Breast epithelium (tissue), 4 donors: ENCODE measurements at regions not wholly inside any gene's neighbourhood (a gene's known extent, or its start where the extent isn't known, plus 50 kb on each side); places are given as distances from the start of the nearest gene placed in this dataset.

Source experiments
- DNase-seq, 2 donors: peaks; one replicate each; pipeline ENCODE4 v3.0.0-alpha.2; 2019; ENCODE audit warnings: low spot score in 2 of 2
- H3K27ac ChIP-seq, 2 donors: fragments of 200-600 bp; sonication (generic) in 1 of 2; one replicate each; pipeline ENCODE4 v1.5.1; 2016 to 2019; ENCODE audit warnings: mild to moderate bottlenecking in 1 of 2
- H3K27me3 ChIP-seq, 2 donors: fragments of 200-600 bp; sonication (generic) in 1 of 2; one replicate each; pipeline versions ENCODE4 v1.5.1 to v1.6.0; 2017 to 2019; ENCODE audit warnings: control low read depth in 1 of 2, mild to moderate bottlenecking in 1 of 2
- H3K36me3 ChIP-seq: fragments of 200-600 bp; one replicate; pipeline ENCODE4 v1.5.1; 2019
- H3K4me1 ChIP-seq, 2 donors: fragments of 200-600 bp; sonication (generic); one replicate each; pipeline ENCODE4 v1.5.1; 2016 to 2019; ENCODE audit warnings: control low read depth in 1 of 2
- H3K4me3 ChIP-seq, 3 donors: fragments of 200-600 bp; sonication (generic); 1 replicate in 2 of 3; 2 replicates in 1 of 3; pipeline ENCODE4 v1.5.1; 2016 to 2019; ENCODE audit warnings: mild to moderate bottlenecking in 3 of 3, moderate library complexity in 2 of 3
- H3K9me3 ChIP-seq, 2 donors: fragments of 200-600 bp; sonication (generic) in 1 of 2; one replicate each; pipeline ENCODE4 v1.5.1; 2016 to 2019; ENCODE audit warnings: control low read depth in 1 of 2
- POLR2A ChIP-seq: fragments of 450-650 bp; IDR thresholded peaks from one replicate; pipeline ENCODE4 v1.6.1; 2016; ENCODE audit warnings: antibody characterized with exemption, mild to moderate bottlenecking, moderate library complexity
- POLR2AphosphoS5 ChIP-seq, 3 donors: sonication (generic); formaldehyde crosslinking; IDR thresholded peaks; one replicate each; pipeline ENCODE4 v1.6.1; 2017; ENCODE audit warnings: antibody characterized with exemption in 3 of 3
- intact Hi-C: fragments of 100-400 bp; cut with DNase I; formaldehyde crosslinking; loops from one replicate; pipeline ENCODE4 v1.15.1; 2023; ENCODE audit warnings: low total_unique reads
- TF ChIP-seq, protein P1 (sequence below), 3 donors: fragments of 450-650 bp; IDR thresholded peaks; one replicate each; pipeline ENCODE4 v1.5.1; 2016 to 2017; ENCODE audit warnings: antibody characterized with exemption in 3 of 3, mild to moderate bottlenecking in 3 of 3, moderate library complexity in 3 of 3

DNA sequence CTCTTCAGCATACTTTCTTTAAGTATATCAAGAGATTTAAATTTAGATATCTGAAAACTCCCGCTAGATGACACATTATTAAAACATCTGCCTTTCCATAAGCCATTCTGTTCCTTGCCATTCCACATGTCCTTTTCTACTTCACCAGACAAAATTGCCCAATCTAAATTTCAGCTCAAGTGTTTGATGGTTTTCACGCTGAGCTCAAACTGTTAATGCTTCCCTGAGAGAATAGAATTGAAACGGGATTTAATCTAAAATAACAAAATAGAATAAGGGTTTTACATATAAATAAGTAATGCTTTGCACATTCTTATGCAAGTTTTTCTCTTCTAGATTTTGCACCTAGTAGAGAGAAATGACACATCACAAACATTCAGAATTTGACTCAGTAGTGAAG lies 764.5 kb upstream of the TENM3 start:
- intact Hi-C loops = no loop called here
- DNase-seq = no peak
- no peaks in the 10 kb centered on the region for H3K9me3 ChIP-seq
- H3K27me3 ChIP-seq = no peaks in the 10 kb centered on the region
- no peak overlapping the region for H3K27ac ChIP-seq
- H3K36me3 ChIP-seq = no peaks in the 10 kb centered on the region
- no peak overlapping the region for H3K4me3 ChIP-seq
- no peaks in the 10 kb centered on the region for H3K4me1 ChIP-seq
- TF ChIP-seq, protein P1, sequence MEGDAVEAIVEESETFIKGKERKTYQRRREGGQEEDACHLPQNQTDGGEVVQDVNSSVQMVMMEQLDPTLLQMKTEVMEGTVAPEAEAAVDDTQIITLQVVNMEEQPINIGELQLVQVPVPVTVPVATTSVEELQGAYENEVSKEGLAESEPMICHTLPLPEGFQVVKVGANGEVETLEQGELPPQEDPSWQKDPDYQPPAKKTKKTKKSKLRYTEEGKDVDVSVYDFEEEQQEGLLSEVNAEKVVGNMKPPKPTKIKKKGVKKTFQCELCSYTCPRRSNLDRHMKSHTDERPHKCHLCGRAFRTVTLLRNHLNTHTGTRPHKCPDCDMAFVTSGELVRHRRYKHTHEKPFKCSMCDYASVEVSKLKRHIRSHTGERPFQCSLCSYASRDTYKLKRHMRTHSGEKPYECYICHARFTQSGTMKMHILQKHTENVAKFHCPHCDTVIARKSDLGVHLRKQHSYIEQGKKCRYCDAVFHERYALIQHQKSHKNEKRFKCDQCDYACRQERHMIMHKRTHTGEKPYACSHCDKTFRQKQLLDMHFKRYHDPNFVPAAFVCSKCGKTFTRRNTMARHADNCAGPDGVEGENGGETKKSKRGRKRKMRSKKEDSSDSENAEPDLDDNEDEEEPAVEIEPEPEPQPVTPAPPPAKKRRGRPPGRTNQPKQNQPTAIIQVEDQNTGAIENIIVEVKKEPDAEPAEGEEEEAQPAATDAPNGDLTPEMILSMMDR (IDR thresholded peaks at IDR 0.05) = no peak
- TF ChIP-seq POLR2A (no peak), POLR2AphosphoS5 (IDR thresholded peaks at IDR 0.05) (no peak)

DNA sequence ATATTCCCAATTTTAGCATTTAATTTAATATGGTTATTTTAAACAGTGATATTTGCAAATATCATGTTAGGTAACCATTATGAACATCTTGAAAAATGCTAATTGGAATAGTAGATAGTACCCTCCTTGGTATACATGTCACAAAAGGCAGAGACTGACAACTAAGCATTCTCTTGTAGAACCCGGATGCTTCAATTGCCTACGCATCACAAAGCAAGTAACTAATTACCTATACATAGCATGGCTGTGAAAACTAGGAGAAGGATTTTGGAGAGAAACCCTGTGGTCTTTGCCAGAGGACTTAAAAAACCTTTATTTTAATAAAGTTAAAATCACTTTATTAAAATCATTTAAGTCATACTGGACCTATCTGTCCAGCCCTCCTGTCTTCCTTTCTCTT lies 764.1 kb upstream of the TENM3 start:
- TF ChIP-seq, protein P1 (IDR thresholded peaks at IDR 0.05) = no peak
- TF ChIP-seq POLR2A (no peak), POLR2AphosphoS5 (IDR thresholded peaks at IDR 0.05) (no peak)
- Histone ChIP-seq H3K9me3 (no peaks in the 10 kb centered on the region), H3K27ac (no peak overlapping the region), H3K4me3 (no peak overlapping the region), H3K27me3 (no peaks in the 10 kb centered on the region), H3K4me1 (no peaks in the 10 kb centered on the region), H3K36me3 (no peaks in the 10 kb centered on the region)
- intact Hi-C loops = no loop called here
- no peak for DNase-seq

DNA sequence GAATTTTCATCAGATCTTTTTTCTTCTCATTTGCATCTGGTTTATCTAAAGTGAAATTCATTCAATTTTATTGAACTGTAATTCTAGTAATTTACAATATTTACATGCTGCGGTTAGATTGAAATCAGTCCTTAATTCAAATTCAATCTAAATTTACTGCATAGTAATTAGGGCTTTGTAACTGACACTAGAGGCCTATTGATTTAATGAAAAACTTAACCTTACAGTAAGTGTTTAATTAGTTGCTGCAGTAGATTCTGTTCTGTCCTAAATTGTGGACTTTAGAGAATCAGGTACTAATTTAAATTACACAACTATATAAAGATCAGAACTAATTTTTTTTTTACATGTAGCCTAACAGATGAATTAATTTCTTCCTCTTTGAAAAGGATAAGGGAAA lies 758.8 kb upstream of the TENM3 start:
- Histone ChIP-seq H3K9me3 (no peaks in the 10 kb centered on the region), H3K36me3 (no peaks in the 10 kb centered on the region), H3K4me1 (no peaks in the 10 kb centered on the region), H3K27me3 (no peaks in the 10 kb centered on the region), H3K27ac (no peak overlapping the region), H3K4me3 (no peak overlapping the region)
- TF ChIP-seq POLR2A (no peak), POLR2AphosphoS5 (IDR thresholded peaks at IDR 0.05) (no peak)
- TF ChIP-seq, protein P1 (IDR thresholded peaks at IDR 0.05) = no peak
- intact Hi-C loops = no loop called here
- no peak for DNase-seq

DNA sequence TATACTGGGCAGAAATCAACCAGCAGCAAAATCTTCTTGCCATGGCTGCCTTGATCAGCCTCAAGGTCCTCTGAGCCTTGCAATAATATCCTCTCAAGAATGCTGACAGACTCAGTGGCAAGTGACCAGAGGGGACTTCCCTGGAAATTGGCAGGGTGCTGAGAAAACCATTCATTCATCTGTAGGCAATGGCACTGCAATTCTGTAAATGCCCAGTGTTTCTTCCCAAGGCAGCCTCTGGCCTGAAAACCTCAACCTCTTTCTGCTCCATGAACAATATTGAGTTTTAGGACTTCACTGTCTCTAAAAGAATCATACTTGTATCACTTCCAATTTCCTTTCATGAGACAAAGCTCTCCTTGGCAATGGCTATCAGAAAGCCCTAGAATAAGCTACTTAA lies 754.3 kb upstream of the TENM3 start:
- TF ChIP-seq POLR2A = no peak
- no peak for TF ChIP-seq POLR2AphosphoS5 (IDR thresholded peaks at IDR 0.05)
- TF ChIP-seq, protein P1 (IDR thresholded peaks at IDR 0.05) = no peak

DNA sequence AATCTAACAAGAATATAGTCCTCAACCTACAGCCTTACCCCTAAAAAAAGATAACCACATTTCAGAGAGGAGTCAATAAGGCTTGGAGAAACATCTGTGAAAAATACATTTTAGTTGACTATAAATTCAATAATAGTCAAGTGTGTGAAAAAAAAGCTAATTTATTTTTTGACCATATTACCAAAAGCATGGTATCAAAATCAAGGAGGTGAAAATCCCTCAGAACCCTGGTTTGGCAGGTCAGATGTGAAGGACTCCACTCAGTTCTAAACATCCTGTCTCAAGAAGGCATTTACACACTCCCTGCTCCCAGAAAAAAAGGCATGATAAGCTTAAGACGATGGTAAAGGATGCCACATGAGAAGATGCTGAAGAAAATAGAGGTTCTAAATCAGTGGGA lies 745.1 kb upstream of the TENM3 start:
- Histone ChIP-seq H3K4me1 (no peaks in the 10 kb centered on the region), H3K27me3 (no peaks in the 10 kb centered on the region), H3K9me3 (peaks cover 0 to 4% of the 10 kb centered on the region in 2 donors), H3K27ac (no peak overlapping the region), H3K36me3 (no peaks in the 10 kb centered on the region), H3K4me3 (no peak overlapping the region)
- DNase-seq = no peak
- intact Hi-C loops = no loop called here
- TF ChIP-seq POLR2AphosphoS5 (IDR thresholded peaks at IDR 0.05) = no peak
- TF ChIP-seq, protein P1 (IDR thresholded peaks at IDR 0.05) = no peak
- TF ChIP-seq POLR2A = no peak

More for the DNA sequence above, 754.3 kb upstream of the TENM3 start:
- H3K4me3 ChIP-seq = no peak overlapping the region
- no peaks in the 10 kb centered on the region for H3K27me3 ChIP-seq
- H3K4me1 ChIP-seq = no peaks in the 10 kb centered on the region
- H3K9me3 ChIP-seq = no peaks in the 10 kb centered on the region
- H3K27ac ChIP-seq = no peak overlapping the region
- DNase-seq = no peak
- intact Hi-C loops = no loop called here
- no peaks in the 10 kb centered on the region for H3K36me3 ChIP-seq
